SK-N-SH (cell line): ENCODE measurements at regions not wholly inside any gene's neighbourhood (a gene's known extent, or its start where the extent isn't known, plus 50 kb on each side); places are given as distances from the start of the nearest gene placed in this dataset.

Experiments used
- CHD2 ChIP-seq: fragments of 150-350 bp; IDR thresholded peaks from 2 replicates; pipeline ENCODE4 v1.6.1; 2018; ENCODE audit warnings: low read length; ENCODE audit not compliant: partially characterized antibody
- EP300 ChIP-seq, 2 experiments: IDR thresholded peaks; 2 replicates each; pipeline versions ENCODE4 v1.4.0 to v1.6.1; 2012; ENCODE audit warnings: borderline replicate concordance in 1 of 2, low read depth in 1 of 2, low read length in 1 of 2
- FOXM1 ChIP-seq: IDR thresholded peaks from 2 replicates; pipeline ENCODE4 v1.4.0; 2012; ENCODE audit warnings: low read depth, mild to moderate bottlenecking
- GABPA ChIP-seq: IDR thresholded peaks from 2 replicates; pipeline ENCODE4 v1.4.0; 2012; ENCODE audit warnings: low read depth, mild to moderate bottlenecking
- GATA2 ChIP-seq: sonication (generic); formaldehyde crosslinking; IDR thresholded peaks from 2 replicates; pipeline ENCODE4 v1.5.0; 2020; ENCODE audit warnings: mild to moderate bottlenecking, missing genetic modification reagents
- MXI1 ChIP-seq: IDR thresholded peaks from 2 replicates; pipeline ENCODE4 v1.6.1; 2012; ENCODE audit warnings: mild to moderate bottlenecking, low read depth, low read length, improper control_type of control experiment
- NFIC ChIP-seq: IDR thresholded peaks from 2 replicates; pipeline ENCODE4 v1.4.0; 2012; ENCODE audit warnings: borderline replicate concordance
- POLR2AphosphoS5 ChIP-seq: IDR thresholded peaks from 2 replicates; pipeline ENCODE4 v1.6.1; 2012; ENCODE audit warnings: low read depth, low read length
- RFX5 ChIP-seq: IDR thresholded peaks from 2 replicates; pipeline ENCODE4 v1.6.1; 2012; ENCODE audit warnings: mild to moderate bottlenecking, improper control_type of control experiment, low read length
- SIN3A ChIP-seq: IDR thresholded peaks from 2 replicates; pipeline ENCODE4 v1.6.1; 2012; ENCODE audit warnings: low read depth, mild to moderate bottlenecking, low read length, moderate library complexity, borderline replicate concordance
- TCF12 ChIP-seq: IDR thresholded peaks from 2 replicates; pipeline ENCODE4 v1.4.0; 2012
- TF ChIP-seq, protein P1 (sequence below): fragments of 200-600 bp; sonication (generic); IDR thresholded peaks from 2 replicates; pipeline ENCODE4 v1.6.1; 2017; ENCODE audit warnings: antibody characterized with exemption, mild to moderate bottlenecking, moderate library complexity
- TF ChIP-seq, protein P2 (sequence below): fragments of 150-350 bp; IDR thresholded peaks from 2 replicates; pipeline ENCODE4 v1.6.1; 2017; ENCODE audit warnings: antibody characterized with exemption, low read length, low read depth, borderline replicate concordance

DNA sequence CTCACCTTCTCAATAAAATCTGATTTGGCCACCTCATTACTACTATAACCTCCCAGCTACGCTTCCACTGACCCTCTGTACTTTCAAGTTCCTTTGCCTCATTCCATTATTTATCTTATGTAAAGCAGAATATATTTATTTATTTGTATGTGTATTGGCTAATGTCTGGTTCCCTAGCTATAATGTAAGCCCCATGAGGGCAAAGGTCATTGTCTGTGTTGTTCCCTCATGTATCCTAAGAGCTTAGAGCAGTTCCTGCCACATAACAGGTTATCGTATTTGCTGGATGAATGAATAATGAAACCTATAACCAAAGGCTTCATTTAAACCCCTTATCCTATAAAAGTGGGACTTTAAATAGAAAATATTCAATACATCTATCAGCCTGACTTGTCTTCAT is 77.9 kb upstream of the DPT start:
- TF ChIP-seq FOXM1 (no peak), TCF12 (no peak), POLR2AphosphoS5 (no peak), NFIC (no peak), GATA2 (CRISPR knock-in tag) (no peak), SIN3A (no peak), GABPA (no peak), CHD2 (no peak), MXI1 (no peak), EP300 (IDR thresholded peaks at IDR 0.05; ENCODE audit: borderline replicate concordance in 1 of 2, low read depth in 1 of 2, low read length in 1 of 2) (no peak), RFX5 (no peak)
- TF ChIP-seq, protein P1, sequence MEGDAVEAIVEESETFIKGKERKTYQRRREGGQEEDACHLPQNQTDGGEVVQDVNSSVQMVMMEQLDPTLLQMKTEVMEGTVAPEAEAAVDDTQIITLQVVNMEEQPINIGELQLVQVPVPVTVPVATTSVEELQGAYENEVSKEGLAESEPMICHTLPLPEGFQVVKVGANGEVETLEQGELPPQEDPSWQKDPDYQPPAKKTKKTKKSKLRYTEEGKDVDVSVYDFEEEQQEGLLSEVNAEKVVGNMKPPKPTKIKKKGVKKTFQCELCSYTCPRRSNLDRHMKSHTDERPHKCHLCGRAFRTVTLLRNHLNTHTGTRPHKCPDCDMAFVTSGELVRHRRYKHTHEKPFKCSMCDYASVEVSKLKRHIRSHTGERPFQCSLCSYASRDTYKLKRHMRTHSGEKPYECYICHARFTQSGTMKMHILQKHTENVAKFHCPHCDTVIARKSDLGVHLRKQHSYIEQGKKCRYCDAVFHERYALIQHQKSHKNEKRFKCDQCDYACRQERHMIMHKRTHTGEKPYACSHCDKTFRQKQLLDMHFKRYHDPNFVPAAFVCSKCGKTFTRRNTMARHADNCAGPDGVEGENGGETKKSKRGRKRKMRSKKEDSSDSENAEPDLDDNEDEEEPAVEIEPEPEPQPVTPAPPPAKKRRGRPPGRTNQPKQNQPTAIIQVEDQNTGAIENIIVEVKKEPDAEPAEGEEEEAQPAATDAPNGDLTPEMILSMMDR, result no peak
- TF ChIP-seq, protein P2, sequence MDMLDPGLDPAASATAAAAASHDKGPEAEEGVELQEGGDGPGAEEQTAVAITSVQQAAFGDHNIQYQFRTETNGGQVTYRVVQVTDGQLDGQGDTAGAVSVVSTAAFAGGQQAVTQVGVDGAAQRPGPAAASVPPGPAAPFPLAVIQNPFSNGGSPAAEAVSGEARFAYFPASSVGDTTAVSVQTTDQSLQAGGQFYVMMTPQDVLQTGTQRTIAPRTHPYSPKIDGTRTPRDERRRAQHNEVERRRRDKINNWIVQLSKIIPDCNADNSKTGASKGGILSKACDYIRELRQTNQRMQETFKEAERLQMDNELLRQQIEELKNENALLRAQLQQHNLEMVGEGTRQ, result no peak
